Karpas-422 (cell line): ENCODE measurements at regions not wholly inside any gene's neighbourhood (a gene's known extent, or its start where the extent isn't known, plus 50 kb on each side); places are given as distances from the start of the nearest gene placed in this dataset.
"Not testable (repeated sequence)": the region's sequence is repeated elsewhere in the genome, so short reads cannot be mapped to it uniquely, and the experiment has no call there.

Experiments used
- DNase-seq: peaks from one replicate; pipeline ENCODE4 v3.0.0-alpha.2; 2015
- H2AFZ ChIP-seq: fragments of 200-600 bp; sonication (generic); 2 replicates; pipeline ENCODE4 v1.6.1; 2014; ENCODE audit warnings: antibody characterized with exemption, low read length, mixed read lengths
- H3K27ac ChIP-seq: fragments of 200-600 bp; sonication (generic); 2 replicates; pipeline ENCODE4 v1.5.1; 2014; ENCODE audit warnings: mild to moderate bottlenecking, low read length, moderate library complexity
- H3K27me3 ChIP-seq: fragments of 200-600 bp; sonication (generic); 2 replicates; pipeline ENCODE4 v1.6.1; 2014; ENCODE audit warnings: low read length, mixed read lengths
- H3K36me3 ChIP-seq: fragments of 200-600 bp; sonication (generic); 2 replicates; pipeline ENCODE4 v1.6.1; 2014; ENCODE audit warnings: low read length, mixed read lengths; ENCODE audit not compliant: insufficient read depth
- H3K4me1 ChIP-seq: fragments of 200-600 bp; sonication (generic); 2 replicates; pipeline ENCODE4 v1.6.1; 2014; ENCODE audit warnings: mild to moderate bottlenecking, low read length, mixed read lengths
- H3K4me2 ChIP-seq: fragments of 200-600 bp; sonication (generic); 2 replicates; pipeline ENCODE4 v1.6.1; 2014; ENCODE audit warnings: low read length, low read depth, mild to moderate bottlenecking; ENCODE audit not compliant: poor library complexity, severe bottlenecking
- H3K4me3 ChIP-seq: fragments of 200-600 bp; sonication (generic); 2 replicates; pipeline ENCODE4 v1.5.1; 2014; ENCODE audit warnings: mild to moderate bottlenecking, antibody characterized with exemption, low read length, mixed read lengths
- H3K79me2 ChIP-seq: fragments of 200-600 bp; sonication (generic); 2 replicates; pipeline ENCODE4 v1.6.1; 2014; ENCODE audit warnings: mild to moderate bottlenecking, low read length, mixed read lengths
- H3K9ac ChIP-seq: fragments of 200-600 bp; sonication (generic); 2 replicates; pipeline ENCODE4 v1.6.0; 2014; ENCODE audit warnings: low read length
- H3K9me2 ChIP-seq: fragments of 200-600 bp; sonication (generic), shearing (Covaris generic); replicated peaks from 2 replicates; pipeline ENCODE4 v1.6.0; 2014; ENCODE audit warnings: mild to moderate bottlenecking, low read length, moderate library complexity; ENCODE audit not compliant: insufficient read depth
- H3K9me3 ChIP-seq: fragments of 300-700, 200-600 bp; sonication (generic); 2 replicates; pipeline ENCODE4 v1.6.1; 2014; ENCODE audit warnings: low read length, mixed read lengths
- H4K20me1 ChIP-seq: fragments of 200-600 bp; sonication (generic); 2 replicates; pipeline ENCODE4 v1.6.1; 2014; ENCODE audit warnings: mild to moderate bottlenecking, antibody characterized with exemption, low read length, low read depth; ENCODE audit not compliant: insufficient read depth

GRCh38 chr10:106360870-106361269, 803.6 kb downstream of the SORCS1 start:
- Histone ChIP-seq H3K9me3 (peaks cover 14% of the 10 kb centered on the region), H3K4me3 (no peak overlapping the region), H3K36me3 (no peaks in the 10 kb centered on the region), H3K4me1 (no peaks in the 10 kb centered on the region), H4K20me1 (no peaks in the 10 kb centered on the region), H3K27me3 (no peaks in the 10 kb centered on the region), H3K79me2 (no peaks in the 10 kb centered on the region), H2AFZ (no peak overlapping the region), H3K9me2 (no peaks in the 10 kb centered on the region), H3K27ac (no peak overlapping the region), H3K4me2 (no peak overlapping the region), H3K9ac (no peak overlapping the region)
- DNase-seq, result no peak

DNA sequence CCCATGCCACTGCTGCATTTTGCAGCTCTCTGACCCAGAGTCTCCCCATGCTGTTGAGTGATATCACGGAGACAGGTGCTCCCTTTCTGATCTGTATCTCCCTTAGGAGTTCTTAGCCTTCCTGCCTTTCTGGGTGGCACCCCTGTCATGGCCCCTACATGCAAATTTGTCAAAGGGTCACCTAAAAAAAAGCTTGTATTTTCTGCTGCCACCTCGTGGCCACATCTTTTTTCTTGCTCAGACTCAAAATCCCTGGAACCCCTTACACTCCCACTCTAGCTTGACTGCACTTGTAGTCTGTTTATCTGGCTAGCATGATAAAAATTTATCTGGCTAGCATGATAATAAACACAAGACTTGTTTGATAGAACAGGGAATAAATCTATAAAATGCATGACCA, 809.1 kb downstream of the SORCS1 start:
- Histone ChIP-seq H3K79me2 (no peaks in the 10 kb centered on the region), H2AFZ (no peak overlapping the region), H3K4me1 (no peaks in the 10 kb centered on the region), H4K20me1 (no peaks in the 10 kb centered on the region), H3K4me2 (no peak overlapping the region), H3K9me2 (no peaks in the 10 kb centered on the region), H3K9me3 (peaks cover 16% of the 10 kb centered on the region), H3K36me3 (no peaks in the 10 kb centered on the region), H3K27me3 (no peaks in the 10 kb centered on the region), H3K4me3 (no peak overlapping the region), H3K27ac (no peak overlapping the region), H3K9ac (no peak overlapping the region)
- no peak for DNase-seq

DNA sequence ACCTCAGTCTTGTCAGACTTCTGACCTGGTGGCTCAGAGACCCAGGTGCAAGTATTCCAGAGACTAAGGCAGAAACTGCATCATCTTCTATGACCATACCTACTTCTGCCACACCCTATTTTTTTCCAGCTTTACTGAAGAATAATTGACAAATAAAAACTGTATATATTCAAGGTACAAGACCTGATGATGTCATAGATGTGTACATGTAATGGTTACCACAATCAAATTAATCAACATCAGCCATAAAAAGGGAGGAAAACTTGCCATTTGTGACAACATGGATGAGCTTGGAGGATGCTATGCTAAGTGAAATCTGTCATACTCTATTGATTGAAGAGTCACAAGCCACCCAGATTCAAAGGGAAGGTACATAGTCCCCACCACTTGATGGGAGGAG, 815.6 kb downstream of the SORCS1 start:
- no peak overlapping the region for H3K27ac ChIP-seq
- no peak overlapping the region for H3K9ac ChIP-seq
- H3K27me3 ChIP-seq, result no peaks in the 10 kb centered on the region
- H3K9me3 ChIP-seq, result peaks cover 17% of the 10 kb centered on the region
- DNase-seq, result no peak
- no peak overlapping the region for H2AFZ ChIP-seq
- no peaks in the 10 kb centered on the region for H4K20me1 ChIP-seq
- no peaks in the 10 kb centered on the region for H3K4me1 ChIP-seq
- no peaks in the 10 kb centered on the region for H3K9me2 ChIP-seq
- no peak overlapping the region for H3K4me2 ChIP-seq
- H3K4me3 ChIP-seq, result no peak overlapping the region
- no peaks in the 10 kb centered on the region for H3K79me2 ChIP-seq
- no peaks in the 10 kb centered on the region for H3K36me3 ChIP-seq

- Histone ChIP-seq H3K4me1 (no peaks in the 10 kb centered on the region), H3K36me3 (no peaks in the 10 kb centered on the region), H2AFZ (no peak overlapping the region), H3K4me2 (no peak overlapping the region), H3K9me3 (peaks cover 21% of the 10 kb centered on the region), H3K9ac (no peak overlapping the region), H3K79me2 (no peaks in the 10 kb centered on the region), H3K9me2 (no peaks in the 10 kb centered on the region), H4K20me1 (no peaks in the 10 kb centered on the region), H3K27me3 (no peaks in the 10 kb centered on the region), H3K4me3 (no peak overlapping the region), H3K27ac (no peak overlapping the region)
- DNase-seq, result no peak
Measured at GRCh38 chr10:106347547-106347946, 817.0 kb downstream of the SORCS1 start.

- H3K4me2 ChIP-seq, H3K9me2 ChIP-seq, H3K79me2 ChIP-seq, H4K20me1 ChIP-seq, H3K4me1 ChIP-seq, DNase-seq, H3K27me3 ChIP-seq, H2AFZ ChIP-seq, H3K4me3 ChIP-seq, H3K36me3 ChIP-seq, H3K27ac ChIP-seq, H3K9ac ChIP-seq: not testable (repeated sequence)
- peaks cover 22% of the 10 kb centered on the region for H3K9me3 ChIP-seq
Measured at GRCh38 chr10:106343539-106343938, 821.0 kb downstream of the SORCS1 start.

- Histone ChIP-seq H3K27me3 (no peaks in the 10 kb centered on the region), H3K4me3 (no peak overlapping the region), H3K36me3 (no peaks in the 10 kb centered on the region), H3K9me2 (no peaks in the 10 kb centered on the region), H4K20me1 (no peaks in the 10 kb centered on the region), H3K27ac (no peak overlapping the region), H2AFZ (no peak overlapping the region), H3K4me2 (no peak overlapping the region), H3K9ac (no peak overlapping the region), H3K79me2 (no peaks in the 10 kb centered on the region), H3K9me3 (peaks cover 25% of the 10 kb centered on the region), H3K4me1 (no peaks in the 10 kb centered on the region)
- no peak for DNase-seq
Measured at GRCh38 chr10:106341356-106341755, 823.1 kb downstream of the SORCS1 start.

DNA sequence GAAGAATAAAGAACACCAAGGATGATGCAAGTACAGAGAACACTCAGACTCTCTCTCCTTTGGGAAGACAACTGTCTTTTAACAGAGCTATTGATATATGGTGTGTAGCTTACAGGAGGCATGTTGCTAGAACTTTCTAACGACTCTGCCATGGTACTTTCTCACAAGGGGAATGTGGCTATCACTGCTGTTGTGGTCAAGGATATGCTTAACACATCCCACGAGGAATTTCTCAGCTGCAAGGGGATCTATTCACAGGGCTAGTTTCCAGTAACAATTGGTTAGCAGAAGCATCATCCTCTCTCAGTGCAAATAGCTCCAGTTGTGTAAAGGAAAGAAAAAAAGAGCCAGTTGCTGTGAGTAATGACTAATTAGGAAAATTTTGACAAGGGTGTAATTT, 826.0 kb downstream of the SORCS1 start:
- DNase-seq, result no peak
- Histone ChIP-seq H3K4me3 (no peak overlapping the region), H2AFZ (no peak overlapping the region), H3K79me2 (no peaks in the 10 kb centered on the region), H3K4me1 (no peaks in the 10 kb centered on the region), H3K27ac (no peak overlapping the region), H3K9me2 (no peaks in the 10 kb centered on the region), H4K20me1 (no peaks in the 10 kb centered on the region), H3K9me3 (peaks cover 39% of the 10 kb centered on the region), H3K4me2 (no peak overlapping the region), H3K9ac (no peak overlapping the region), H3K27me3 (no peaks in the 10 kb centered on the region), H3K36me3 (no peaks in the 10 kb centered on the region)

GRCh38 chr10:106336874-106337273, 827.6 kb downstream of the SORCS1 start:
- no peak overlapping the region for H3K4me2 ChIP-seq
- no peak overlapping the region for H3K27ac ChIP-seq
- no peaks in the 10 kb centered on the region for H4K20me1 ChIP-seq
- no peaks in the 10 kb centered on the region for H3K36me3 ChIP-seq
- peaks cover 41% of the 10 kb centered on the region for H3K9me3 ChIP-seq
- DNase-seq, result no peak
- no peaks in the 10 kb centered on the region for H3K79me2 ChIP-seq
- H3K9ac ChIP-seq, result no peak overlapping the region
- no peaks in the 10 kb centered on the region for H3K27me3 ChIP-seq
- H3K4me1 ChIP-seq, result no peaks in the 10 kb centered on the region
- H2AFZ ChIP-seq, result no peak overlapping the region
- H3K4me3 ChIP-seq, result no peak overlapping the region
- no peaks in the 10 kb centered on the region for H3K9me2 ChIP-seq

GRCh38 chr10:106327747-106328146, 836.8 kb downstream of the SORCS1 start:
- no peak for DNase-seq
- Histone ChIP-seq H3K9me2 (no peaks in the 10 kb centered on the region), H3K9ac (no peak overlapping the region), H3K79me2 (no peaks in the 10 kb centered on the region), H2AFZ (no peak overlapping the region), H3K27ac (no peak overlapping the region), H3K36me3 (no peaks in the 10 kb centered on the region), H4K20me1 (no peaks in the 10 kb centered on the region), H3K4me2 (no peak overlapping the region), H3K4me3 (no peak overlapping the region), H3K4me1 (no peaks in the 10 kb centered on the region), H3K9me3 (peaks cover 19% of the 10 kb centered on the region), H3K27me3 (no peaks in the 10 kb centered on the region)
